ENCODE measurements at regions not wholly inside any gene's neighbourhood (a gene's known extent, or its start where the extent isn't known, plus 50 kb on each side); places are given as distances from the start of the nearest gene placed in this dataset.

DNA sequence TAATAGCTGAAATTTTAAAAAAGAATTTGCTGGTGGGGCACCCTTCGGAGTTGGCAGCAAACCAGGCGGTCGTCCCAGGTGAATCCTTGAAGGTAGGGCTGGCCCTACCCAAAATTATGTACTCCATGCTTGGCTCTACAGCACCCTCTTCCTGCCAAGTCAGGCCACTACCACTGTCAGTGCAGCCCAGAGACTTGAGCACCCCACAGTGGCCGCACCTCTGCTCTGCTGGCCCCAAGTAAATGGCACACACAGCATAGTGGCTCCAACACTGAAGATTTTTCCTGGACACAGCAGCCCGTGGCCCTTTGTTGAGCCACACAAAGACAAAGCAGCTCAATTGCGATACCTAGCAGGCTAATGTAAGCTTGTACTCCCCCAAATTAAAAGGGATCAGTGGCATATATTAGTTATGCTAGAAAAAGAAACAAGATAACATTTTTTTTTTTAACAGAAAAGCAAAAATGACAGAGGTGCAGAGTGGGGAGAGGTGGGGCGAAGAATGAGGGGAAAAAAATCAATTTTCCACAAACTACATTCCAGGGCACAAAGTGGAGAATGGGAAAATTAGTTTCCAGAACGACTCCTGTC, 250.5 kb downstream of the UACA start:
- Histone ChIP-seq H3K27ac (ENCODE audit: low read depth, low read length) (no peak overlapping the region), H4K20me1 (replicated peaks in 1 of 2; ENCODE audit: control insufficient read depth in 1 of 2, insufficient read depth in 2 of 2, low read length in 2 of 2) (no peaks in the 10 kb centered on the region), H3K14ac (ENCODE audit: insufficient read length) (no peak overlapping the region), H3K23me2 (ENCODE audit: low read depth, low read length) (no peaks in the 10 kb centered on the region), H3K36me3 (ENCODE audit: control insufficient read depth in 2 of 4, insufficient read depth in 4 of 4, low read length in 3 of 4) (no peaks in the 10 kb centered on the region), H2BK12ac (ENCODE audit: low read depth, low read length) (no peak overlapping the region), H4K91ac (replicated peaks; ENCODE audit: insufficient read length, low read length) (no peak overlapping the region), H2BK5ac (ENCODE audit: low read depth, low read length) (no peak overlapping the region), H3K4me1 (replicated peaks in 1 of 4; ENCODE audit: control insufficient read depth in 3 of 4, insufficient read depth in 4 of 4, low read length in 3 of 4) (peaks cover 0 to 6% (median 3%) of the 10 kb centered on the region in 4 experiments; a peak in 4 of 7 replicates), H3K9ac (replicated peaks in 1 of 4; ENCODE audit: extremely low read depth in 1 of 4, low read depth in 3 of 4, low read length in 3 of 4) (no peak overlapping the region), H4K5ac (ENCODE audit: insufficient read length, low read depth, low read length) (no peak overlapping the region), H2BK15ac (ENCODE audit: low read length) (no peak overlapping the region), H3K23ac (ENCODE audit: insufficient read length) (no peak overlapping the region), H3K4ac (replicated peaks; ENCODE audit: insufficient read length, low read depth, low read length) (no peak overlapping the region), H4K8ac (ENCODE audit: extremely low read depth, insufficient read depth, low read length) (no peak overlapping the region), H2BK120ac (replicated peaks; ENCODE audit: low read depth, low read length) (no peak overlapping the region), H3K27me3 (replicated peaks in 1 of 4; ENCODE audit: control insufficient read depth in 3 of 4, extremely low read depth in 1 of 4, insufficient read depth in 3 of 4, low read length in 3 of 4) (no peaks in the 10 kb centered on the region), H3K9me3 (ENCODE audit: insufficient read depth in 2 of 2, low read depth in 1 of 2, low read length in 1 of 2) (peaks cover 0 to 3% of the 10 kb centered on the region in 2 experiments; a peak in 2 of 4 replicates), H2BK20ac (ENCODE audit: low read length) (no peak overlapping the region), H2AFZ (ENCODE audit: low read length) (no peak overlapping the region), H3K18ac (ENCODE audit: extremely low read depth, low read length) (no peak overlapping the region), H3K56ac (replicated peaks; ENCODE audit: insufficient read length, low read depth, low read length) (no peak overlapping the region), H3K4me2 (ENCODE audit: insufficient read depth in 1 of 2, low read depth in 2 of 2, low read length in 2 of 2) (no peak overlapping the region), H3K79me1 (ENCODE audit: low read depth, low read length) (no peaks in the 10 kb centered on the region), H3K4me3 (ENCODE audit: extremely low read depth in 1 of 4, insufficient read depth in 2 of 4, low read depth in 3 of 4, low read length in 4 of 4) (no peak overlapping the region), H3K79me2 (ENCODE audit: control insufficient read depth in 1 of 2, insufficient read depth in 2 of 2, low read length in 2 of 2) (no peaks in the 10 kb centered on the region), H2AK5ac (ENCODE audit: low read depth, low read length) (no peak overlapping the region)
- peak; percentile 69 for FAIRE-seq
- CTCF ChIA-PET (ENCODE audit: partially characterized antibody), result interaction anchor here (0.6 to 3.3 kb wide), 33 partner anchors 8 to 1013 kb away, joined by 3 to 31 read pairs (median 3); no protein-coding TSS in a partner anchor
- WGBS, 2 experiments (ENCODE audit: extremely low coverage in 1 of 2, insufficient coverage in 1 of 2, insufficient read length in 1 of 2, insufficient replicate concordance in 2 of 2, low coverage in 1 of 2, low lambda C conversion rate in 2 of 2, missing lambda C conversion rate in 1 of 2), result 68% methylated on average over 8 of the region's 8 CpGs; no CpG with 5 or more reads in 1 of the 2 experiments
- DNase-seq (ENCODE audit: low read depth in 1 of 2, low spot score in 2 of 2), result peak; percentile 53 to 80
- POLR2A ChIA-PET (ENCODE audit: partially characterized antibody), result interaction anchor here (0.6 kb wide), 1 partner anchor 1055 kb away, joined by 3 read pairs; no protein-coding TSS in a partner anchor
- TF ChIP-seq SUZ12 (IDR thresholded peaks at IDR 0.05; ENCODE audit: low read length) (no peak), KDM5A (IDR thresholded peaks at IDR 0.05; ENCODE audit: low read length) (no peak), TAF1 (IDR thresholded peaks at IDR 0.05; ENCODE audit: low read depth, low read length) (no peak), CREB1 (IDR thresholded peaks at IDR 0.05) (0 out of 2 replicates have a peak, but pooled peaks have one; percentile 26), CHD1 (IDR thresholded peaks at IDR 0.05; ENCODE audit: low read depth, low read length) (no peak), SRF (IDR thresholded peaks at IDR 0.05; ENCODE audit: low read depth, low read length) (no peak), CBX5 (IDR thresholded peaks at IDR 0.05; ENCODE audit: low read depth, low read length) (no peak), HDAC6 (IDR thresholded peaks at IDR 0.05; ENCODE audit: low read depth, low read length) (no peak), RBBP5 (IDR thresholded peaks at IDR 0.05; ENCODE audit: borderline replicate concordance, low read depth, low read length) (no peak)
- TF ChIP-seq, protein P1, sequence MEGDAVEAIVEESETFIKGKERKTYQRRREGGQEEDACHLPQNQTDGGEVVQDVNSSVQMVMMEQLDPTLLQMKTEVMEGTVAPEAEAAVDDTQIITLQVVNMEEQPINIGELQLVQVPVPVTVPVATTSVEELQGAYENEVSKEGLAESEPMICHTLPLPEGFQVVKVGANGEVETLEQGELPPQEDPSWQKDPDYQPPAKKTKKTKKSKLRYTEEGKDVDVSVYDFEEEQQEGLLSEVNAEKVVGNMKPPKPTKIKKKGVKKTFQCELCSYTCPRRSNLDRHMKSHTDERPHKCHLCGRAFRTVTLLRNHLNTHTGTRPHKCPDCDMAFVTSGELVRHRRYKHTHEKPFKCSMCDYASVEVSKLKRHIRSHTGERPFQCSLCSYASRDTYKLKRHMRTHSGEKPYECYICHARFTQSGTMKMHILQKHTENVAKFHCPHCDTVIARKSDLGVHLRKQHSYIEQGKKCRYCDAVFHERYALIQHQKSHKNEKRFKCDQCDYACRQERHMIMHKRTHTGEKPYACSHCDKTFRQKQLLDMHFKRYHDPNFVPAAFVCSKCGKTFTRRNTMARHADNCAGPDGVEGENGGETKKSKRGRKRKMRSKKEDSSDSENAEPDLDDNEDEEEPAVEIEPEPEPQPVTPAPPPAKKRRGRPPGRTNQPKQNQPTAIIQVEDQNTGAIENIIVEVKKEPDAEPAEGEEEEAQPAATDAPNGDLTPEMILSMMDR (IDR thresholded peaks at IDR 0.05; ENCODE audit: control extremely low read depth in 1 of 3, insufficient read depth in 1 of 3, low read depth in 1 of 3, low read length in 3 of 3), result peak; percentile 99 to 100 (median 100)
- TF ChIP-seq, protein P2, sequence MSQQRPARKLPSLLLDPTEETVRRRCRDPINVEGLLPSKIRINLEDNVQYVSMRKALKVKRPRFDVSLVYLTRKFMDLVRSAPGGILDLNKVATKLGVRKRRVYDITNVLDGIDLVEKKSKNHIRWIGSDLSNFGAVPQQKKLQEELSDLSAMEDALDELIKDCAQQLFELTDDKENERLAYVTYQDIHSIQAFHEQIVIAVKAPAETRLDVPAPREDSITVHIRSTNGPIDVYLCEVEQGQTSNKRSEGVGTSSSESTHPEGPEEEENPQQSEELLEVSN (IDR thresholded peaks at IDR 0.05), result no peak

Data from H1 (cell line).